Transverse colon (tissue), 4 donors: ENCODE measurements at regions not wholly inside any gene's neighbourhood (a gene's known extent, or its start where the extent isn't known, plus 50 kb on each side); places are given as distances from the start of the nearest gene placed in this dataset.

Experiments
- DNase-seq: peaks from one replicate; pipeline ENCODE4 v3.0.0-alpha.2; 2019
- H3K27ac ChIP-seq, 4 donors: fragments of 200-600 bp; sonication (generic); 2 replicates each; pipeline ENCODE4 v1.5.1; 2016 to 2018; ENCODE audit warnings: inconsistent platforms in 4 of 4
- H3K27me3 ChIP-seq: fragments of 200-600 bp; sonication (generic); 2 replicates; pipeline ENCODE4 v1.5.1; 2017; ENCODE audit warnings: inconsistent platforms
- H3K36me3 ChIP-seq, 4 donors: fragments of 200-600 bp; sonication (generic); 2 replicates each; pipeline ENCODE4 v1.5.1; 2017 to 2019; ENCODE audit warnings: inconsistent platforms in 4 of 4
- H3K4me1 ChIP-seq, 4 donors: fragments of 200-600 bp; sonication (generic); 2 replicates each; pipeline ENCODE4 v1.5.1; 2017 to 2020; ENCODE audit warnings: inconsistent platforms in 4 of 4
- H3K4me3 ChIP-seq, 4 donors: fragments of 200-600 bp; sonication (generic); 1 replicate in 1 of 4; 2 replicates in 3 of 4; pipeline versions ENCODE4 v1.5.1 to v1.6.1; 2017 to 2019; ENCODE audit warnings: inconsistent platforms in 4 of 4
- H3K9me3 ChIP-seq, 2 donors: fragments of 200-600 bp; sonication (generic); 2 replicates each; pipeline ENCODE4 v1.5.1; 2017 to 2019; ENCODE audit warnings: inconsistent platforms in 2 of 2
- EP300 ChIP-seq: sonication (generic); formaldehyde crosslinking; IDR thresholded peaks from one replicate; pipeline ENCODE4 v1.6.1; 2017; ENCODE audit warnings: antibody characterized with exemption, low read depth
- POLR2A ChIP-seq: fragments of 450-650 bp; IDR thresholded peaks from one replicate; pipeline ENCODE4 v1.6.1; 2016; ENCODE audit warnings: antibody characterized with exemption, mild to moderate bottlenecking, moderate library complexity
- POLR2AphosphoS5 ChIP-seq, 3 donors: sonication (generic); formaldehyde crosslinking; IDR thresholded peaks; one replicate each; pipeline ENCODE4 v1.6.1; 2016; ENCODE audit warnings: antibody characterized with exemption in 3 of 3
- WGBS, 2 donors: methylation state at CpG; one replicate each; pipeline ENCODE4 v1.1.5; 2018; ENCODE audit warnings: low coverage in 1 of 2; 5-methylcytosine and 5-hydroxymethylcytosine counted together
- in situ Hi-C, 4 donors: fragments of 200-750 bp; cut with MboI; loops; one replicate each; pipeline versions ENCODE4 v1.15.0 to v1.15.1; 2017; ENCODE audit warnings: low sequenced_read_pairs in 3 of 4, low pct_ligation_motif_present in 1 of 4, low pct_unique_long_range_greater_than_20kb in 1 of 4
- intact Hi-C: fragments of 100-400 bp; cut with DNase I; formaldehyde crosslinking; loops from one replicate; pipeline ENCODE4 v1.15.1; 2023; ENCODE audit warnings: low total_unique reads
- TF ChIP-seq, protein P1 (sequence below), 5 experiments: fragments of 200-600 bp in 3 of 5; fragments of 450-650 bp in 2 of 5; sonication (generic) in 3 of 5; IDR thresholded peaks; 1 replicate in 2 of 5; 2 replicates in 3 of 5; pipeline ENCODE4 v1.5.1; 2016 to 2017; ENCODE audit warnings: antibody characterized with exemption in 5 of 5, inconsistent platforms in 3 of 5, mild to moderate bottlenecking in 2 of 5, moderate library complexity in 1 of 5

DNA sequence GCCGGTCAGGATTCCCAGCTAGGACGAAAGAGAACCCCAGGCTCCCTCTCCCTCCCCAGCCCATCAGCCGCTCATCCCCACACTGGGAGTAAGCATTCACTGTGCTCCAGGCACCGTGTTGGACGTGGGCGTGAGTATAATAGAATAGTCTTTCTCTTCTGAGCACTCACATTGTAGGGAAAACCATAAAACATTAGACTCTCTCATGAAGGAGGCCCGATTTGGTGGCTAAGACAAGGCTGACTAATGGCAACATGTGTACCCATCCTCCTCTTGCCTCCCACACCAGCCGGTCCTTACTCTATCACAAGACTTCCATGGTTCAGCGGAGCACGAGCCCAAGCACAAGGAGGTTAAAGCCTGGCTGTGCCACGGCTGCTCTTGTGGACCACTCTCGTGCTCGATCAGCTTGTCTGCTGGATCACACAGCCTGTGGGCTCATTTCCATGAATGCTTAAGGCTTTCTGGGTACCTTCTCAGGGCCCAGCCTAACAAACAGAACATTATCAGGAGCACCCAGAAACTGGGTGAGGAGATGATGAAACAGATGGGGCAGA lies 540.9 kb upstream of the RAB6C start:
- intact Hi-C loops: no loop called here
- in situ Hi-C loops: no loop called here
- Histone ChIP-seq H3K27ac (no peak overlapping the region), H3K27me3 (no peaks in the 10 kb centered on the region), H3K4me3 (no peak overlapping the region), H3K36me3 (no peaks in the 10 kb centered on the region), H3K9me3 (no peaks in the 10 kb centered on the region), H3K4me1 (no peaks in the 10 kb centered on the region)
- TF ChIP-seq EP300: no peak
- no peak for TF ChIP-seq POLR2A
- TF ChIP-seq, protein P1, sequence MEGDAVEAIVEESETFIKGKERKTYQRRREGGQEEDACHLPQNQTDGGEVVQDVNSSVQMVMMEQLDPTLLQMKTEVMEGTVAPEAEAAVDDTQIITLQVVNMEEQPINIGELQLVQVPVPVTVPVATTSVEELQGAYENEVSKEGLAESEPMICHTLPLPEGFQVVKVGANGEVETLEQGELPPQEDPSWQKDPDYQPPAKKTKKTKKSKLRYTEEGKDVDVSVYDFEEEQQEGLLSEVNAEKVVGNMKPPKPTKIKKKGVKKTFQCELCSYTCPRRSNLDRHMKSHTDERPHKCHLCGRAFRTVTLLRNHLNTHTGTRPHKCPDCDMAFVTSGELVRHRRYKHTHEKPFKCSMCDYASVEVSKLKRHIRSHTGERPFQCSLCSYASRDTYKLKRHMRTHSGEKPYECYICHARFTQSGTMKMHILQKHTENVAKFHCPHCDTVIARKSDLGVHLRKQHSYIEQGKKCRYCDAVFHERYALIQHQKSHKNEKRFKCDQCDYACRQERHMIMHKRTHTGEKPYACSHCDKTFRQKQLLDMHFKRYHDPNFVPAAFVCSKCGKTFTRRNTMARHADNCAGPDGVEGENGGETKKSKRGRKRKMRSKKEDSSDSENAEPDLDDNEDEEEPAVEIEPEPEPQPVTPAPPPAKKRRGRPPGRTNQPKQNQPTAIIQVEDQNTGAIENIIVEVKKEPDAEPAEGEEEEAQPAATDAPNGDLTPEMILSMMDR (IDR thresholded peaks at IDR 0.05): no peak
- TF ChIP-seq POLR2AphosphoS5 (IDR thresholded peaks at IDR 0.05): no peak
- WGBS, 2 donors: 78 to 89% methylated on average over 7 to 13 of the region's 13 CpGs
- no peak for DNase-seq

DNA sequence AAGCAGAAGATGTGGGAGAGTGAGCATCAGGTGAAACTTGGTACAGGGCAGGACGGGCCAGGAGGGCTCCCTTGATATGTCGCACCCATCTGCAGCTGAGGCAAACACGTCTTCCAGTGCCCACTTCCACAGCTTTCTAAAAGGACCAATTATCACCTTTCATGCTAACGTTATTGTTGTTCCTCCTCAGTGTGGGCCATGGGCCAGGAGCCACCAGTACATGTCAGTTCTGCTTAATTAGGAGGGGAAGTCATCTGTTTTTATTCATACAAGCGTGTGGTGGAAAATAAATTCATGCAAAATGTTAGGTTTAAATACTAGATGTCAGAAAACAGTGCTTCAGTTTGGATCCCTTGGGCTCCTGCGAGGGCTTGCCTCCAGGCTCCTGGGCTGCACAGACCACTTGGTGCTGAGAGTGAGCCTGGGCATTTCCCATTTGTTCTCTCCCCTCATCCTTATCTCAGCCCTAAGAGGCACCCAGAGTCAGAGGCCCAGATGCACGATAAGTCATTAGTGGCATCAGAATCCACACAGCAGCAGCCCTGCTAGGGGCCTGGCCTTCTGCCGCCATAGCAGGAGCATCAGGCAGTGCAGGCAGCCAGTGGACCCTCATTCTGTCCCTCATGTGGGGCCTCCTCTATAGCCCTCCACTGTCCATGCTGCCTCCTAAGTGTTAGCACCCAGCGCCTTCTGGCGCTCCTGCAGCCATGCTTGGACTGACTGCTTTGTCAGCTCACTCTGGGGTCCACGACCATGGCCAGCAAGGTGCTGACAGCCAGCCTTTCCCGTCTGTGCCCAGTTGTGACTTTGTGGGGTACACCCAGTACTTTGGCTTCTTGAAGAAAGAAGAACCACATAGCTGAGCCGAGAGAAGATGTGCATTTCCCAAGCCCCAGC lies 539.8 kb upstream of the RAB6C start:
- TF ChIP-seq EP300 (no peak), POLR2A (no peak), POLR2AphosphoS5 (IDR thresholded peaks at IDR 0.05) (no peak)
- TF ChIP-seq, protein P1 (IDR thresholded peaks at IDR 0.05): no peak
- WGBS, 2 donors: 79 to 83% methylated on average over 1 to 13 of the region's 13 CpGs
- H3K27me3 ChIP-seq: no peaks in the 10 kb centered on the region
- in situ Hi-C loops: no loop called here
- no peaks in the 10 kb centered on the region for H3K36me3 ChIP-seq
- no peaks in the 10 kb centered on the region for H3K9me3 ChIP-seq
- intact Hi-C loops: no loop called here
- H3K4me3 ChIP-seq: no peak overlapping the region
- H3K4me1 ChIP-seq: no peaks in the 10 kb centered on the region
- no peak for DNase-seq
- no peak overlapping the region for H3K27ac ChIP-seq

DNA sequence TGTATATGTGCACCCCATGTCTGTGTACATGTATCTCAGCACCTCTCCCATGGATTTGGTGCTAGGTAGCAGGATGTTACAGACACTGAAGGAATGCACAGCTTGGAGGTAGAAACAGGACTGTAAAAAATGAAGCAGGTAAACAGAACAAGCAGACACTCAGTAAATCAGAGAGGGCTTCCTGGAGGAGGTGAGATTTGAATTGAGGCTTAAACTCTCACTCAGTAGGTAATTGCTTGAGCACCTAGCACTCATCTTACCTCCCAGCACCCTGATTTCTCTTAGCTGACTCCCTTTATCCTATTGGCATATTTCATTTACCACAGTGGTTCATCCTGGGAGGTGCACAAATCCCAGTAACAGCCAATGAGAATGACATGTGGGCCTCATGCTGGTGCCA lies 537.9 kb upstream of the RAB6C start:
- intact Hi-C loops (no loop called here), in situ Hi-C loops (no loop called here)
- H3K27me3 ChIP-seq: no peaks in the 10 kb centered on the region
- DNase-seq: no peak
- no peak overlapping the region for H3K27ac ChIP-seq
- no peak overlapping the region for H3K4me3 ChIP-seq
- no peak for TF ChIP-seq EP300
- no peak for TF ChIP-seq POLR2A
- TF ChIP-seq, protein P1 (IDR thresholded peaks at IDR 0.05): no peak
- TF ChIP-seq POLR2AphosphoS5 (IDR thresholded peaks at IDR 0.05): no peak
- H3K36me3 ChIP-seq: no peaks in the 10 kb centered on the region
- no peaks in the 10 kb centered on the region for H3K4me1 ChIP-seq
- no peaks in the 10 kb centered on the region for H3K9me3 ChIP-seq

DNA sequence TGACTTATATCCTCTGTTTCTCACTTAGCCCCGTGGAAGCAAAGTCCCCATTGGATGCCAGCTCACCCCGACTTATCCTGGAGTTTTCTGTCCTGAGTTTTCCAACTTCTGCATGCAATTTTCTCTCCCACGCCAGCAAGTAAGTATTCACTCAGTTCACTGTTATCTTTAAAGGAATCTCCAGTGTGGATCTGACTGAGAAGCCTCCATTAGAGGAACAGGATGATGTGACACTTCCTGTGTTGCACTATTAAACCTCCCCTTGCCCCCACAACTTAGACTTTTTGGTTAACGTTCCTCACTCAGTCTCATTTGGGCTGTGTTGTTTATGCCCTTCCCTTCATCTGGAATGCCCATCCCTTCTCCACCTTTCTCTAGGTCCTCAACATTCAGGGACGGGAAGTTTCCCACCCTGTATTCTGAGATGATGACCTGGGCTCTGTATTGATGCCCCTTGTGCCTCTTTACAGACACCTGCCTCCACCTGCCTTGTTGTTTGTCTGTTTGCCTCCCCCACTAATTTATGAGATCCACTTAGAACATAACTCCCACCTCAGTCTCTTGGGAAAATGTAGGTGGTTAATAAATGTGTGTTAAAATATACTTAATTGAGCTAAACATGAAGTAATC lies 536.1 kb upstream of the RAB6C start:
- no peak for TF ChIP-seq POLR2A
- Histone ChIP-seq H3K36me3 (no peaks in the 10 kb centered on the region), H3K27ac (no peak overlapping the region), H3K9me3 (no peaks in the 10 kb centered on the region), H3K27me3 (no peaks in the 10 kb centered on the region), H3K4me1 (no peaks in the 10 kb centered on the region), H3K4me3 (no peak overlapping the region)
- in situ Hi-C loops: no loop called here
- intact Hi-C loops: no loop called here
- WGBS, 2 donors: 61 to 68% methylated on average over 5 of the region's 5 CpGs
- DNase-seq: no peak
